Gastroesophageal sphincter (tissue), 4 donors: ENCODE measurements at regions not wholly inside any gene's neighbourhood (a gene's known extent, or its start where the extent isn't known, plus 50 kb on each side); places are given as distances from the start of the nearest gene placed in this dataset.

ENCODE experiments used
- ATAC-seq: fragments of 150-250 bp; one replicate; pipeline ENCODE4 v1.9.1; 2016; ENCODE audit warnings: mild to moderate bottlenecking, moderate library complexity
- H3K27ac ChIP-seq, 4 donors: fragments of 200-600 bp; sonication (generic) in 3 of 4; 1 replicate in 3 of 4; 2 replicates in 1 of 4; pipeline ENCODE4 v1.5.1; 2016 to 2019
- H3K27me3 ChIP-seq: fragments of 200-600 bp; sonication (generic); one replicate; pipeline ENCODE4 v1.5.1; 2019
- H3K36me3 ChIP-seq, 2 donors: fragments of 200-600 bp; sonication (generic); one replicate each; pipeline ENCODE4 v1.5.1; 2019; ENCODE audit warnings: control low read depth in 1 of 2
- H3K4me1 ChIP-seq, 3 donors: fragments of 200-600 bp; sonication (generic); 1 replicate in 2 of 3; 2 replicates in 1 of 3; pipeline ENCODE4 v1.5.1; 2016 to 2019; ENCODE audit warnings: control low read depth in 2 of 3
- H3K4me3 ChIP-seq, 2 donors: fragments of 200-600 bp; sonication (generic); one replicate each; pipeline ENCODE4 v1.5.1; 2019; ENCODE audit warnings: mild to moderate bottlenecking in 1 of 2, moderate library complexity in 1 of 2
- H3K9me3 ChIP-seq, 3 donors: fragments of 200-600 bp; sonication (generic); one replicate each; pipeline ENCODE4 v1.5.1; 2017 to 2019; ENCODE audit warnings: control low read depth in 2 of 3
- EP300 ChIP-seq: sonication (generic); formaldehyde crosslinking; IDR thresholded peaks from one replicate; pipeline ENCODE4 v1.6.1; 2017; ENCODE audit warnings: antibody characterized with exemption, mild to moderate bottlenecking
- POLR2A ChIP-seq, 2 donors: fragments of 450-650 bp; IDR thresholded peaks; one replicate each; pipeline ENCODE4 v1.6.1; 2017; ENCODE audit warnings: antibody characterized with exemption in 2 of 2, mild to moderate bottlenecking in 2 of 2, moderate library complexity in 1 of 2
- POLR2AphosphoS5 ChIP-seq: sonication (generic); formaldehyde crosslinking; IDR thresholded peaks from one replicate; pipeline ENCODE4 v1.6.1; 2017; ENCODE audit warnings: antibody characterized with exemption
- WGBS, 2 donors: methylation state at CpG; one replicate each; pipeline ENCODE4 v1.1.5; 2018; ENCODE audit warnings: low coverage in 1 of 2; 5-methylcytosine and 5-hydroxymethylcytosine counted together
- TF ChIP-seq, protein P1 (sequence below), 4 experiments: fragments of 200-600 bp in 2 of 4; fragments of 450-650 bp in 2 of 4; sonication (generic) in 1 of 4; IDR thresholded peaks; one replicate each; pipeline ENCODE4 v1.5.1; 2017 to 2019; ENCODE audit warnings: antibody characterized with exemption in 4 of 4, mild to moderate bottlenecking in 2 of 4, moderate library complexity in 2 of 4

DNA sequence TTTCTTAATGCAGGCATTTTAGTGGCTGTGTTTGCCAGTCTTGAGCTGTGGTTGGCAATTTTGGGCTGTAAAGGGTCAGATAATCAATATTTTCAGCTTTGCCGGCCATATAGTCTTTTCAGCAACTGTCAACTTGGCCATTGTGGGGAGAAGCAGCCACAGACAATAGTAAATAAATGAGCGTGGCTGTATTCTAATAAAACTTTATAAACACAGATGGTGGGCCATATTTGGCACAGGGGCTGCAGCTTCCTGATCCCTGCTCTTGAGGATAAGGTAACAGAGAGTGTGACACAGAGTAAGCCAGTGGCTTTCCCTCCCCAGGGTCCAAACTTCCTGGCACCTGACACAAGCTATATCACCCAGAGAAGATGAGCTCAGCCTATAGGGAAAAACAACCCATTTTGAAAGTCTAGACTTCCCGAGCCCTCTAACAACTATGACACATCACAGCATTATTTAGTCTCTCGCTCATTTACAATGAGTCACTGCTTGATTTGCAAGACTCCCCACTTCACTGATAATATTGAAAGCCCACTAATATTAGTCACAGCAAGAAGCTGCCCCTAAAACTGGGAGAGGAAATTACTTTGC, 163.1 kb upstream of the TMPO start:
- no peaks in the 10 kb centered on the region for H3K36me3 ChIP-seq
- H3K4me3 ChIP-seq = no peak overlapping the region
- no peaks in the 10 kb centered on the region for H3K27me3 ChIP-seq
- H3K4me1 ChIP-seq = no peaks in the 10 kb centered on the region
- 50 to 100% methylated on average over 1 to 4 of the region's 4 CpGs for WGBS, 2 donors
- ATAC-seq = no peak
- H3K27ac ChIP-seq = no peak overlapping the region
- no peaks in the 10 kb centered on the region for H3K9me3 ChIP-seq
- TF ChIP-seq POLR2AphosphoS5 = no peak
- no peak for TF ChIP-seq POLR2A (IDR thresholded peaks at IDR 0.05)
- TF ChIP-seq, protein P1, sequence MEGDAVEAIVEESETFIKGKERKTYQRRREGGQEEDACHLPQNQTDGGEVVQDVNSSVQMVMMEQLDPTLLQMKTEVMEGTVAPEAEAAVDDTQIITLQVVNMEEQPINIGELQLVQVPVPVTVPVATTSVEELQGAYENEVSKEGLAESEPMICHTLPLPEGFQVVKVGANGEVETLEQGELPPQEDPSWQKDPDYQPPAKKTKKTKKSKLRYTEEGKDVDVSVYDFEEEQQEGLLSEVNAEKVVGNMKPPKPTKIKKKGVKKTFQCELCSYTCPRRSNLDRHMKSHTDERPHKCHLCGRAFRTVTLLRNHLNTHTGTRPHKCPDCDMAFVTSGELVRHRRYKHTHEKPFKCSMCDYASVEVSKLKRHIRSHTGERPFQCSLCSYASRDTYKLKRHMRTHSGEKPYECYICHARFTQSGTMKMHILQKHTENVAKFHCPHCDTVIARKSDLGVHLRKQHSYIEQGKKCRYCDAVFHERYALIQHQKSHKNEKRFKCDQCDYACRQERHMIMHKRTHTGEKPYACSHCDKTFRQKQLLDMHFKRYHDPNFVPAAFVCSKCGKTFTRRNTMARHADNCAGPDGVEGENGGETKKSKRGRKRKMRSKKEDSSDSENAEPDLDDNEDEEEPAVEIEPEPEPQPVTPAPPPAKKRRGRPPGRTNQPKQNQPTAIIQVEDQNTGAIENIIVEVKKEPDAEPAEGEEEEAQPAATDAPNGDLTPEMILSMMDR (IDR thresholded peaks at IDR 0.05) = no peak
- no peak for TF ChIP-seq EP300

DNA sequence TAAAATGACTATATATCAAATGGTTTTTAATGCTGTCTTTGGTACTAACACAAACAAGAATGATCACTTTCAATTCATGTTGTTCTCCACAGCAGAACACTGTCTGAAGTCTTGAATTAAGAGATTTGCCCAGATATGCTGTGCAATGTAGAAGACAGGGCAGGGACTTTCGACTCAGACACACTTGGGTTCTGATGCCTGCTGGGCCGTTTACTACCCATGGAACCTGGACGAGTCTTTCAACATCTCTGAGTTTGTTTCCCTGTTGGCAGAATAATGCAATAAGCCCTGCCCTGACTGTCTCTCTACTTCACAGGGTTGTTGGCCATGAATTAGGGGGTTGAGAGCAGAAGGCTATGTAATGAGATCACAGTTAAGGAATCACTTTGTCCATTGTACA, 162.6 kb upstream of the TMPO start:
- H3K36me3 ChIP-seq = no peaks in the 10 kb centered on the region
- no peak overlapping the region for H3K4me3 ChIP-seq
- no peaks in the 10 kb centered on the region for H3K27me3 ChIP-seq
- no peaks in the 10 kb centered on the region for H3K4me1 ChIP-seq
- no peak overlapping the region for H3K27ac ChIP-seq
- no peak for ATAC-seq
- no peak for TF ChIP-seq POLR2A (IDR thresholded peaks at IDR 0.05)
- TF ChIP-seq, protein P1 (IDR thresholded peaks at IDR 0.05) = no peak
- no peak for TF ChIP-seq EP300
- no peak for TF ChIP-seq POLR2AphosphoS5
- WGBS, 2 donors = 60 to 82% methylated on average over 3 of the region's 3 CpGs
- no peaks in the 10 kb centered on the region for H3K9me3 ChIP-seq

DNA sequence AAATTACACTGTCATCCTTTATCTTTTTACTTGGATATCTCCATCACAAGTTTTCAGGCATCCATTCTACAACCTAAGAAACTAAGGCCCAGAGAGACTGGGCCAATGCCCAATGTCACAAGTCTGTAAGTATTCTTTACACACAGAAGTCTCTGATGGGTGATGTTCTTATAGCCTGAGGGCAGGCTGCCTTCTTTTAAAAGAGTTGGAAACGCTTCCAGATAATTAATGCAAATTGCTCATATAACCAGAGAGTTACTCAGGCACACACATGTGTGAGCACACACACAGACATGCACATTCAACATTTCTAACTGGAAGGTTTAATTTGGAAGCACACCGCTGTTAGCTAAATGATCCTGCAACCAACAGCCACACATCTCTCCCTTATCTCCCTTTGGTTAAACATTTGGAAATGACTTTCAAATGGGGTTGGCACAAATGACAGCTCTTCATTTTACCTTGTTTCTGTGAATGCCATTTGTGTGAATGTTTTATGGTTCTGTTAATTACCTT, 160.8 kb upstream of the TMPO start:
- no peaks in the 10 kb centered on the region for H3K4me1 ChIP-seq
- H3K4me3 ChIP-seq = no peak overlapping the region
- TF ChIP-seq, protein P1 (IDR thresholded peaks at IDR 0.05) = no peak
- TF ChIP-seq POLR2AphosphoS5 (no peak), POLR2A (IDR thresholded peaks at IDR 0.05) (no peak), EP300 (no peak)
- H3K27me3 ChIP-seq = no peaks in the 10 kb centered on the region
- ATAC-seq = no peak
- H3K36me3 ChIP-seq = no peaks in the 10 kb centered on the region
- no peaks in the 10 kb centered on the region for H3K9me3 ChIP-seq
- 66 to 72% methylated on average over 2 of the region's 2 CpGs for WGBS, 2 donors
- H3K27ac ChIP-seq = no peak overlapping the region

DNA sequence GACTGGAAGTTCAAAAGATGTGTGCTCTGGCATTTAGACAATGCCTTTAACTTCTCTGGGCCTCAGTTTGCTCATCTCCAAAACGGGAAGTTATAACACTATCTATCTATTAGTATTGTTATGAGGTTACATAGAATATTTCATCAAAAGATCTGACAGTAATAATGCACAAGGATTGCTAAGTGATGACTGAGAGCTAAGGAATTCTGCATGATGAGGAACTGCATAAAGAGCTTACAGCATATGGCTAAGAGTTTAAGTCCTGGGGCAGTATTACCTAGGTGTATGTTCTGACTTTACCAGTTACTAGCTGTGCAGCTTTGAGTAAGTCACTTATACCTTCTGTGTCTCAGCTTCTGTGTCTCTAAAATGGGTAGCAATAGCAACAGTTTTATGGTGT, 160.1 kb upstream of the TMPO start:
- no peak for ATAC-seq
- Histone ChIP-seq H3K4me1 (no peaks in the 10 kb centered on the region), H3K27me3 (no peaks in the 10 kb centered on the region), H3K4me3 (no peak overlapping the region), H3K27ac (no peak overlapping the region), H3K9me3 (no peaks in the 10 kb centered on the region), H3K36me3 (no peaks in the 10 kb centered on the region)
- WGBS, 2 donors = 73 to 78% methylated on average over 1 of the region's 1 CpG
- no peak for TF ChIP-seq EP300
- no peak for TF ChIP-seq POLR2A (IDR thresholded peaks at IDR 0.05)
- no peak for TF ChIP-seq POLR2AphosphoS5
- TF ChIP-seq, protein P1 (IDR thresholded peaks at IDR 0.05) = no peak

DNA sequence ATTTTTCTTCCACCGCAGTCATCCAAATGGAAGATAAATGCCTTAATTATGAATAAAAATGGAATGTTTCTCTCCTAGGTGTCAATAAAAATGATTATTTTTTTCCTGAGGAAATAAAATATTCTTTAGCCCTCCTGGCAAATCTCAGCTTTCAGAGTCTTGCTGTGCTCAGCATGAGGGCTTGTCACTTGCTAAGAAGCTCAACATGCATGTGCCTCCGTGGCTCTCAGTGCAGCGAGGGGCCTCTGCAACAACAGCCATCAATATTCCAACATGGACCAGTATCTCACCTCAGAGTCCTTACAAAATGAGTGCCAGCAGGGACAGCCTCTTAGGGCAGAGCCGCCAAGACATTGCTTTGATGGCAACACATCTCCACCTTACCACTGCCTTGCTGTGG, 159.5 kb upstream of the TMPO start:
- ATAC-seq = no peak
- WGBS, 2 donors = 42 to 71% methylated on average over 3 of the region's 4 CpGs
- no peak for TF ChIP-seq POLR2AphosphoS5
- TF ChIP-seq POLR2A (IDR thresholded peaks at IDR 0.05) = no peak
- Histone ChIP-seq H3K9me3 (no peaks in the 10 kb centered on the region), H3K4me1 (no peaks in the 10 kb centered on the region), H3K4me3 (no peak overlapping the region), H3K27me3 (no peaks in the 10 kb centered on the region), H3K27ac (no peak overlapping the region), H3K36me3 (no peaks in the 10 kb centered on the region)
